GM08714 (cell line): ENCODE measurements at regions not wholly inside any gene's neighbourhood (a gene's known extent, or its start where the extent isn't known, plus 50 kb on each side); places are given as distances from the start of the nearest gene placed in this dataset.

Experiments
- H3K4me3 ChIP-seq: fragments of 200-500 bp; sonication (Bioruptor generic); 2 replicates; pipeline ENCODE4 v1.5.1; 2014; ENCODE audit warnings: mild to moderate bottlenecking, low read length, inconsistent platforms
- ZNF274 ChIP-seq: IDR thresholded peaks from 2 replicates; pipeline ENCODE4 v1.6.1; 2012; ENCODE audit warnings: mild to moderate bottlenecking, low read depth, low read length

- TF ChIP-seq ZNF274, result no peak
- H3K4me3 ChIP-seq, result no peak overlapping the region
These were observed 144.9 kb downstream of the FBXO8 start for GRCh38 chr4:174138616-174139015.

- TF ChIP-seq ZNF274, result no peak
- no peak overlapping the region for H3K4me3 ChIP-seq
These were observed 145.8 kb downstream of the FBXO8 start for GRCh38 chr4:174137698-174138097.

- no peak overlapping the region for H3K4me3 ChIP-seq
- no peak for TF ChIP-seq ZNF274
These were observed 147.5 kb downstream of the FBXO8 start for GRCh38 chr4:174135936-174136406.

GRCh38 chr4:174135530-174135929, 147.9 kb downstream of the FBXO8 start:
- no peak for TF ChIP-seq ZNF274

GRCh38 chr4:174134361-174134760, 149.1 kb downstream of the FBXO8 start:
- TF ChIP-seq ZNF274, result no peak
- no peak overlapping the region for H3K4me3 ChIP-seq

More at GRCh38 chr4:174135530-174135929, 147.9 kb downstream of the FBXO8 start:
- H3K4me3 ChIP-seq, result no peak overlapping the region

GRCh38 chr4:174133551-174133950, 149.9 kb downstream of the FBXO8 start:
- no peak for TF ChIP-seq ZNF274
- no peak overlapping the region for H3K4me3 ChIP-seq

- H3K4me3 ChIP-seq, result no peak overlapping the region
- TF ChIP-seq ZNF274, result no peak
These were observed 151.6 kb downstream of the FBXO8 start for GRCh38 chr4:174131901-174132300.

- no peak for TF ChIP-seq ZNF274
These were observed 160.8 kb downstream of the FBXO8 start for GRCh38 chr4:174122705-174123104.

GRCh38 chr4:174120446-174121295, 162.8 kb downstream of the FBXO8 start:
- peak overlapping the region; percentile 18; the same call in 1 of the 2 replicates for H3K4me3 ChIP-seq
- no peak for TF ChIP-seq ZNF274

More at GRCh38 chr4:174122705-174123104, 160.8 kb downstream of the FBXO8 start:
- H3K4me3 ChIP-seq, result no peak overlapping the region

- no peak overlapping the region; the same call in 1 of the 2 replicates for H3K4me3 ChIP-seq
- no peak for TF ChIP-seq ZNF274
These were observed 163.6 kb downstream of the FBXO8 start for GRCh38 chr4:174119830-174120229.

- no peak for TF ChIP-seq ZNF274
- H3K4me3 ChIP-seq, result no peak overlapping the region
These were observed 164.4 kb downstream of the FBXO8 start for GRCh38 chr4:174119051-174119450.

- H3K4me3 ChIP-seq, result no peak overlapping the region
- TF ChIP-seq ZNF274, result no peak
These were observed 165.3 kb downstream of the FBXO8 start for GRCh38 chr4:174118171-174118570.

GRCh38 chr4:174117445-174117844, 166.0 kb downstream of the FBXO8 start:
- TF ChIP-seq ZNF274, result no peak
- H3K4me3 ChIP-seq, result no peak overlapping the region

GRCh38 chr4:174116021-174116420, 167.4 kb downstream of the FBXO8 start:
- no peak for TF ChIP-seq ZNF274
- H3K4me3 ChIP-seq, result no peak overlapping the region

GRCh38 chr4:174111422-174111821, 172.0 kb downstream of the FBXO8 start:
- no peak overlapping the region for H3K4me3 ChIP-seq
- no peak for TF ChIP-seq ZNF274
